ENCODE measurements at regions not wholly inside any gene's neighbourhood (a gene's known extent, or its start where the extent isn't known, plus 50 kb on each side); places are given as distances from the start of the nearest gene placed in this dataset.

DNA sequence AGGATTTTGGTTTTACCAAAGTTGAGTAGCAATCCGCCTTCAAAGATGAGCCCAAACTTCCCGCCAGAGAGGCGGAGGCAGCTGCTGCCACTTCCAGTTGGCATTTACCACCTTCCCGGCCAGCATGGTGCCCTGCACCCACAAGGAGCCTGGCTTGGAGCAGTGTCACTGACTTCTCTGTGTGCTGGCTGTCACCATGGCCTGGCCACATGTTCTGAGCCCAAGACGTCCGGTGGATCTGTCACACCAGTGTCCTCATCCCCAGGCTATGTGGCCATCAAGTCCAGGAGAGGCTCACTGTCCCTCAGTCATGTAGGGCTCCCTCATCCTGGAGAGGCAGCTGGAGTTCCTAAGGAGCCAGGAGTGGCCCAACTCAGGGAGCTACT lies 100.6 kb downstream of the ACKR3 start:
- no peak for DNase-seq (ENCODE audit: extremely low spot score)
- ChIA-PET CTCF (no interaction called here), POLR2A (no interaction called here)
- TF ChIP-seq NFRKB (IDR thresholded peaks at IDR 0.05), result no peak

DNA sequence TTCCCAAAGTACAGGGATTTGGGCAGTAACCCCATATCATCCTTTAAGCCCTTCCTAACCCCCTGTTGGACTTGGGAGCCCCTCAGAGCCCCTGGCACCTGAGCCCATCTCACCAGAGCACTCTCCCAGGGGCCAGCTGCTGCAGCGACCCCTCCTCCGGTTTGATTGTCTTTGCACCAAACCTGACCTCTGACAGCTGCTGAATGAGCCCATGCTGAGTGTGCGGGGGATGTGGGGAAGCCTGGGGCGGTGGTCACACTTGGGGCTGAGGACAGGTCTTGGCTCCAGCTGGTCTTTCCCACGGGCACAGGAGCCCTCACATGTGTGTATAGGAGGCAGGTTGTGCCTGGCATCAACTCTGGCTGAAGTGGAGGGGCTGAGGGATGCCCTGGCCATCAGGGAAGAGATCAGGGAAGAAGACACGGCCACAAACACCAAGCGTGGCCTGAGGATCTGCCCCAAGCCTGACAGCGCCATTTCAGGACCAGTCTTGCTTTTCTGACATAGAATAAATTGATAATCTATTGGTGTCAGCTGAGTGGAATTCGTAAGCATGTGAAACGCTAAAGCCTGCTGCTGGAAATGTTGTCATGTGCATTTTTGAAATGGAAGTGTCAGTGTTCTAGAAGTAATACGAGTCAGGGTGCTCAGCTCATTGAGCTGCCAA lies 102.4 kb downstream of the ACKR3 start:
- TF ChIP-seq SP1 (IDR thresholded peaks at IDR 0.05) (no peak), ELF4 (IDR thresholded peaks at IDR 0.05) (no peak), ZNF384 (IDR thresholded peaks at IDR 0.05) (no peak), HDGF (IDR thresholded peaks at IDR 0.05; ENCODE audit: borderline replicate concordance) (no peak), SUZ12 (IDR thresholded peaks at IDR 0.05) (no peak)
- CTCF ChIA-PET, result no interaction called here
- DNase-seq (ENCODE audit: extremely low spot score), result no peak
- POLR2A ChIA-PET, result no interaction called here

DNA sequence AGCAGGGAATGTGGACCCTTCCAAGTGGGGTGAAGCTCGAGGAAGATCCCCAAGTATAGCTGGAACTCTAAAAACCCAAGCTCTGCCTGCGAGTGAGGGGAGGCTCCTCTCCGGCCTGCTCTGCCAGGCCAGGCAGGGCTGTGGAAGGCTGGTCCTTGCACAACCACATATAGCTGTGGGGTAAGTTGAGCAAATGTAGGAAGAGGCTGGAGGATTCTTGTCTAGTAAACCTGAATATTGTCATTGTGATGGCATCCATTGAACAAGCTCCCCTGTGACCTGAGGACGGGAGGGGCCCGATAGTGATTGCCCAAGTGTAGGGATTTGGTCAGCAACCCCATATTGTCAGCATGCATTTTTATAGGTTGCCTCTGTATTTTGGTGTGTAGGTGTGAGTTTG lies 103.0 kb downstream of the ACKR3 start:
- no peak for DNase-seq (ENCODE audit: extremely low spot score)
- ChIA-PET POLR2A (no interaction called here), CTCF (no interaction called here)
- TF ChIP-seq FOXM1 (IDR thresholded peaks at IDR 0.05; ENCODE audit: borderline replicate concordance) (no peak), HDGF (IDR thresholded peaks at IDR 0.05; ENCODE audit: borderline replicate concordance) (no peak), TARDBP (IDR thresholded peaks at IDR 0.05) (no peak)

DNA sequence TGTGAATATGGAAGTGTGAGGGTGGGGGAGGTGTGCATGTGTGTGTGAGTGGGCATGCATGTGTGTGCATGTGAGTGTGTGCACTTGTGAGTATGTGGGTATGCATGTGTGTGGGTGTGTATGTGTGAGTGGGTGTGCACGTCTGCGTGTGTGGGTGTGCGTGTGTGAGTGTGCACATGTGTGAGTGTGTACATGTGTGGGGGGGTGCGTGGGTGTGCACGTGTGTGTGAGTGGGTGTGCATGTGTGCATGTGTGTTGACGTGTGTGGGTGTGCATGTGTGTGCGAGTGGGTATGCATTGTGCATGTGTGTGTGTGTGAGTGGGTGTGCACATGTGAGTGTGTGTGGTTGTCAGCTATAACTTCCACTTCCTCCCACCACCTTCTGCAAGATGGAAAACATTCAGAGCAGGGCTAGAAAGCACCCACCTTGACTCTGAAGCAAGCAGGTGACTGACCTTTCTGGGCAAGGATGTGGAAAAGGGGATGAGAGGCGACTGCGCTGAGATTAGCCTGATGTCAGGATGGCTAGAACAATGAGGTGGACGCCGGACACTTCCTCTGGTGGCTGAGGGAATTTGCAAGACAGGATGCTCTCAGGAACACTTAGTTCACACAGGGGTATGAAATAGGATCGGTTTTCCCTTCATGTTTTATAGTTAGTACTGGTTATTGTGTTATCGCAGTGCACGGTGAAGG lies 103.6 kb downstream of the ACKR3 start:
- TF ChIP-seq TARDBP (IDR thresholded peaks at IDR 0.05), result no peak
- no peak for TF ChIP-seq FOXM1 (IDR thresholded peaks at IDR 0.05; ENCODE audit: borderline replicate concordance)
- no peak for TF ChIP-seq NFRKB (IDR thresholded peaks at IDR 0.05)
- TF ChIP-seq, protein P1, sequence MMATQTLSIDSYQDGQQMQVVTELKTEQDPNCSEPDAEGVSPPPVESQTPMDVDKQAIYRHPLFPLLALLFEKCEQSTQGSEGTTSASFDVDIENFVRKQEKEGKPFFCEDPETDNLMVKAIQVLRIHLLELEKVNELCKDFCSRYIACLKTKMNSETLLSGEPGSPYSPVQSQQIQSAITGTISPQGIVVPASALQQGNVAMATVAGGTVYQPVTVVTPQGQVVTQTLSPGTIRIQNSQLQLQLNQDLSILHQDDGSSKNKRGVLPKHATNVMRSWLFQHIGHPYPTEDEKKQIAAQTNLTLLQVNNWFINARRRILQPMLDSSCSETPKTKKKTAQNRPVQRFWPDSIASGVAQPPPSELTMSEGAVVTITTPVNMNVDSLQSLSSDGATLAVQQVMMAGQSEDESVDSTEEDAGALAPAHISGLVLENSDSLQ (IDR thresholded peaks at IDR 0.05), result no peak
- no peak for TF ChIP-seq FOXK2 (IDR thresholded peaks at IDR 0.05)
- TF ChIP-seq SUZ12 (IDR thresholded peaks at IDR 0.05), result no peak
- TF ChIP-seq FOXA1 (IDR thresholded peaks at IDR 0.05), result no peak
- no peak for TF ChIP-seq BHLHE40 (IDR thresholded peaks at IDR 0.05; ENCODE audit: borderline replicate concordance)
- TF ChIP-seq ELF4 (IDR thresholded peaks at IDR 0.05), result no peak
- no peak for TF ChIP-seq CTBP1 (IDR thresholded peaks at IDR 0.05; ENCODE audit: borderline replicate concordance)
- TF ChIP-seq HDGF (IDR thresholded peaks at IDR 0.05; ENCODE audit: borderline replicate concordance), result no peak
- TF ChIP-seq L3MBTL2 (conservative IDR thresholded peaks at IDR 0.05), result no peak
- no peak for DNase-seq (ENCODE audit: extremely low spot score)
- ChIA-PET POLR2A (no interaction called here), CTCF (no interaction called here)

DNA sequence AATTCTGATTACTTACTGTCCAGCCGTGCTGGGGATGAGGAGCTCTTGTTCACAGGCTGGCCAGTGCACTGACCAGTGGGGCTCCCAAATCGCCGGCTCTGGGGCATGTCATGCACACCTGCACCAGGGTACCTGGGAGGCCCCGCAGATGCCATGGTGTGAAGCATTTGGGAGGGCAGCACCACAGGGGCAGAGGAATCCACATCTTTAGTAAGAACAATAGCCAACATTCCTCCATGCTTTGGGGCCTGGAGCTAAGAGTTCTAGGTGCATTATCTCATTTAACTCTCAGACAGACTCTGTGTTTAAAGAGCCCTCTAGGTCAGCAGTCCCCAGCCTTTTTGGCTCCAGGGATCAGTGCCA lies 104.2 kb downstream of the ACKR3 start:
- ChIA-PET POLR2A (no interaction called here), CTCF (no interaction called here)
- DNase-seq (ENCODE audit: extremely low spot score), result no peak
- no peak for TF ChIP-seq BHLHE40 (IDR thresholded peaks at IDR 0.05; ENCODE audit: borderline replicate concordance)
- no peak for TF ChIP-seq ARNT (IDR thresholded peaks at IDR 0.05)
- TF ChIP-seq TARDBP (IDR thresholded peaks at IDR 0.05), result no peak
- no peak for TF ChIP-seq NFRKB (IDR thresholded peaks at IDR 0.05)
- TF ChIP-seq L3MBTL2 (conservative IDR thresholded peaks at IDR 0.05), result no peak
- no peak for TF ChIP-seq FOXM1 (IDR thresholded peaks at IDR 0.05; ENCODE audit: borderline replicate concordance)
- TF ChIP-seq, protein P1 (IDR thresholded peaks at IDR 0.05), result no peak
- no peak for TF ChIP-seq SUZ12 (IDR thresholded peaks at IDR 0.05)
- no peak for TF ChIP-seq FOXA1 (IDR thresholded peaks at IDR 0.05)
- no peak for TF ChIP-seq FOXK2 (IDR thresholded peaks at IDR 0.05)
- no peak for TF ChIP-seq LEF1 (IDR thresholded peaks at IDR 0.05; ENCODE audit: borderline replicate concordance)
- no peak for TF ChIP-seq ZNF384 (IDR thresholded peaks at IDR 0.05)

DNA sequence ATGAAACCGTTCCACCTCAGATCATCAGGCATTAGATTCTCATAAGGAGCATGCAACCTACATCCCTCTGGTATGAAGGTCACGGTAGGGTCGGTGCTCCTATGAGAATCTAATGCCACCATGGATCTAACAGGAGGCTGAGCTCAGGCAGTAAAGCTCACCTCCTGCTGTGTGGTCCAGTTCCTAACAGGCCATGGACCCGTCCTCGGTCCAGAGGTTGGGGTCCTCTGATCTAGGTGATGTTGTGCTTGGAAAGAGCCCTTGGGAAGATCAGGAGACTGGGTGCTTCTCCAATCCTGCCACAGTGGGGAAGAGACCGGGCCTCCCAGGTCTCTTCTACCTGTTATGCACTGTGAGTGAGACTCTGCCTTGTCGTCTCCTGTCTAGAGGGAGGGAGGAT lies 104.6 kb downstream of the ACKR3 start:
- TF ChIP-seq FOXK2 (IDR thresholded peaks at IDR 0.05) (no peak), ARNT (IDR thresholded peaks at IDR 0.05) (no peak), SP1 (IDR thresholded peaks at IDR 0.05) (no peak), SUZ12 (IDR thresholded peaks at IDR 0.05) (no peak), ELF4 (IDR thresholded peaks at IDR 0.05) (no peak), BHLHE40 (IDR thresholded peaks at IDR 0.05; ENCODE audit: borderline replicate concordance) (no peak), ZNF384 (IDR thresholded peaks at IDR 0.05) (no peak), FOXA1 (IDR thresholded peaks at IDR 0.05) (no peak), LEF1 (IDR thresholded peaks at IDR 0.05; ENCODE audit: borderline replicate concordance) (no peak), NFRKB (IDR thresholded peaks at IDR 0.05) (no peak), HDGF (IDR thresholded peaks at IDR 0.05; ENCODE audit: borderline replicate concordance) (no peak), FOXM1 (IDR thresholded peaks at IDR 0.05; ENCODE audit: borderline replicate concordance) (no peak), TARDBP (IDR thresholded peaks at IDR 0.05) (no peak), CTBP1 (IDR thresholded peaks at IDR 0.05; ENCODE audit: borderline replicate concordance) (no peak), L3MBTL2 (conservative IDR thresholded peaks at IDR 0.05) (no peak)
- TF ChIP-seq, protein P1 (IDR thresholded peaks at IDR 0.05), result no peak
- no peak for DNase-seq (ENCODE audit: extremely low spot score)
- POLR2A ChIA-PET, result no interaction called here
- CTCF ChIA-PET, result no interaction called here

DNA sequence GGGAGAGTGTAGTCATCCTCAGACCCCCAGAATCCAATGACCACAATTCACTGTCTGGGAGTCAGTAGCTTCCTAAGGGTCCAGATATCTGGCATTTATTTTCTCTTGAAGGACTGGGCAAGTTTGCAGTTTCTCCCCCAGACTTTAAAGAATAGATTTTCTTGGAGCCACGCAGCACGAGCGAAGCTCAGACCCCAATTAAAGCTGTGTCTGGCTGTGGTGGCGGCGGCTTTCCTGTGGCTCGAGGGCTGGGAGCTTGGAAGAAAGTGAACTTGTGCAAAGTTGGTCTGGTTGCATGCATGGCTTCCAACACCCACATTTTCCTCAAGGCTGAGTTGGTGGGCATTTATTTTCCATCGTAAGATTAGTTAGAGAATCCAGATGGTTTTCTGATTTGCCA lies 105.0 kb downstream of the ACKR3 start:
- CTCF ChIA-PET, result no interaction called here
- TF ChIP-seq ARNT (IDR thresholded peaks at IDR 0.05), result no peak
- no peak for TF ChIP-seq ZNF384 (IDR thresholded peaks at IDR 0.05)
- no peak for TF ChIP-seq ELF4 (IDR thresholded peaks at IDR 0.05)
- no peak for TF ChIP-seq FOXK2 (IDR thresholded peaks at IDR 0.05)
- TF ChIP-seq L3MBTL2 (conservative IDR thresholded peaks at IDR 0.05), result no peak

More for the DNA sequence above, 105.0 kb downstream of the ACKR3 start:
- POLR2A ChIA-PET, result no interaction called here
- DNase-seq (ENCODE audit: extremely low spot score), result no peak

Measured in HEK293T (cell line).